ENCODE measurements at regions not wholly inside any gene's neighbourhood (a gene's known extent, or its start where the extent isn't known, plus 50 kb on each side); places are given as distances from the start of the nearest gene placed in this dataset.

DNA sequence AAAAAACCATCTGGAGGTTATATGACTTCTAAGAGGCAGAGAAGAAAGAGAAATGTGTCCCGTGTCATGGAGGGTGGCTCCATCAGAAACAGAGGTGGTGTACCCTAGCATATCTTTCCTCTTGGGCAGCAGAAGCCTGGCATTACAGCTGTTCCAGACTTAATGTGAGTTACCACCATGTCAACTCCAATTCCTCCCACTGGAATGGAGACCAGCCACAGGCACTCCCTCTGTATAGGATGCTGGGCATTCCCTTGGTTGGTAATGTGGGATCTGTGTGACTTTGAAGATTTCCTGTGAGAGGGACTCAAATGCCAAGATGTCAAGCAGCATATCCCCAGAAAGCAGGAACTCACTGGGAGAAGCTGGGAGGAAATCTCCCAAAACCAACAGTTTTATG is 77.1 kb upstream of the COG2 start:
- TF ChIP-seq CTCF (IDR thresholded peaks at IDR 0.05) (no peak), EZH2phosphoT487 (IDR thresholded peaks at IDR 0.05) (no peak), EZH2 (IDR thresholded peaks at IDR 0.05) (no peak)

Data from neural progenitor cell (in vitro differentiated cells).